IPS-18c (cell line): ENCODE measurements at regions not wholly inside any gene's neighbourhood (a gene's known extent, or its start where the extent isn't known, plus 50 kb on each side); places are given as distances from the start of the nearest gene placed in this dataset.

Experiments
- H3K4me3 ChIP-seq: 2 replicates; pipeline ENCODE4 v1.7.0; 2013; ENCODE audit warnings: low read depth, mild to moderate bottlenecking, low read length, moderate library complexity; ENCODE audit not compliant: insufficient read depth
- H3K9me3 ChIP-seq: one replicate; pipeline ENCODE4 v1.6.1; 2013; ENCODE audit warnings: mild to moderate bottlenecking, low read length, moderate library complexity; ENCODE audit not compliant: control insufficient read depth, insufficient read depth

DNA sequence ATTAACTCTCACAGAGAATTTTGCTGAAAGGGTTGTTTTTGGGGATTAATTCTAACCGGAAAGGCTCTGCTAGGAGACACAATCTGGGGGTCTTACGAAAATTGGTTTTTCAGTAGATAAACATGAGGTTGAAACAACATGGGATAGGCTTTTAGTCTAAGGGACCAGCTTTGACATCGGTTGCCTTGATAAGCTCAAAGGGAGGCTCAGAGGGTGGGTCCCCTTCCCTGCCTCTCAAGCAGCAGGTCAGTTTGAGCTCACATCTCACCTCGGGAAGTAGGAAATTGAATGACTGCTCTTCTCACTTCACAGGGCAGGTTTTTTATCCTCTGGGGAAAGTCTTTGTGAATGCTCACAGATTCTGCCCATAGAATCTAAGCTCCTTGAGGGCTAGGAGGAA lies 70.2 kb upstream of the KIRREL3 start:
- no peak overlapping the region for H3K4me3 ChIP-seq
- no peaks in the 10 kb centered on the region for H3K9me3 ChIP-seq

DNA sequence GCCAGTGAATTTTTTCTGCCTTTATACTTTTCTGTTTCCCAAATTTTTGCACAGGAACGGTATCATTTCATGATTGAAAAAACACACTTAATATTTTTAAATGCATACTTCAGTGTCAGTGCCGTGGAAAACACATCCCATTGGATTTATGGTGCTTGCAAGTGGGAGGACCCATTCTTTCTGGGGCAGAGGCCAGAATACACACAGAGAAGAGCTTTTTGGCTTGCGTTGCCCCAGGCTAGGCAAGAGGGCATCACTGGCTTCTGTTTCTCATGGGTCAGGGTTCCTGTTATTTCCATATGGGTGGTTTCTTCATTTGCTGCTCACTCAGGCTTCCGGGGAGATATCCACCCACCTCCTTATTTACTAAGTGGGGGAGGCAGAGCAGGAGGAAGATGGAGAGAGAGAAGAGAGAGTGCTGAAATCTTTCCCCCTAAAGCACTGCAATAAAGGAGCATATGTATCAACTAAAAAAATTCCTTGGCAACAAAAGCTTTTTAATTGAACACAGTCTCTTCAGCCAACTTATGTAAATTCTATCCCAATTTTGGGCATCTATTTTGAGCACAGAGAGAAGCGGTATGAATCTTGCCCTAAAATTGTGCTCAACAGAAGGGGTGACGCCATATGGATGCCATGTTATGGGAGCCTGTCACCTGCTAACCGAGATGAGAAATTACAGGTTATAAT lies 66.0 kb upstream of the KIRREL3 start:
- H3K4me3 ChIP-seq = no peak overlapping the region
- no peaks in the 10 kb centered on the region for H3K9me3 ChIP-seq

DNA sequence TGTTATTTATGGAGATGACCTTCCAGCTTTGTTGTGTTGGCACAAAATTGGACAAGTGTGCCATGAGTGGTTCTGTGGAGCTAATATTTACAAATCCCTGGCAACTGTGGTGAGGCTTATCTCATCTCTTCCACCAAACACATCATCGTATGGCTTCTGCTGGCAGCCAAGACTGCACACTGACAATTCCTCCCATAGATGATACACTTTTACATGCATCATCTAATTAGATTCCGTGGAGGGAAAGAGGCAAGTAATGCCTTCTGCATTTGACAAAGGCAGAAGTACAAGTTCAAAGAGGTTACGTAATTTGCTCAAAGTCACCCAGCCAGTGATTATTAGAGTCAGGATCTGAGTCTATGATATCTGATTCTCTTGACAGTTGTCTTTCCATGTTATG lies 62.7 kb upstream of the KIRREL3 start:
- Histone ChIP-seq H3K9me3 (no peaks in the 10 kb centered on the region), H3K4me3 (no peak overlapping the region)

DNA sequence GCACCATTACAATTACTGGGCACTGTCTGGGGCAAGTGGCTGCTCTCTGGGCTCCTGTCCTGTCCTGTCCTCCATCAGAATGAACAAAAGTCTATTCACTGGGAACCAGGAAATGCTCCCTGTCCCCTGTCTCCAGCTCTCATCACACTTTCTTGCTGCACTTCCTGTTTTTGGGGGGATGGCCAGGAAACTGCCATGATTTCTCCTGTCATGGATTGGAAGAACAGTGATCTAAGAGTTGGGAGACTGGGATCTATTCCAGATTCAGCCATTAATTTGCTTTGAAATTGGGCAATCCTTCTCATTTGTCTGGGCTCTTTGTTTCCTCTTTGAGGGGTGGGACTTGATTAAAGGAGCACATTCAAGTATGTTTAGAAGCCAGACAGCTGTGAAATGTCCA lies 61.4 kb upstream of the KIRREL3 start:
- no peaks in the 10 kb centered on the region for H3K9me3 ChIP-seq
- no peak overlapping the region for H3K4me3 ChIP-seq

DNA sequence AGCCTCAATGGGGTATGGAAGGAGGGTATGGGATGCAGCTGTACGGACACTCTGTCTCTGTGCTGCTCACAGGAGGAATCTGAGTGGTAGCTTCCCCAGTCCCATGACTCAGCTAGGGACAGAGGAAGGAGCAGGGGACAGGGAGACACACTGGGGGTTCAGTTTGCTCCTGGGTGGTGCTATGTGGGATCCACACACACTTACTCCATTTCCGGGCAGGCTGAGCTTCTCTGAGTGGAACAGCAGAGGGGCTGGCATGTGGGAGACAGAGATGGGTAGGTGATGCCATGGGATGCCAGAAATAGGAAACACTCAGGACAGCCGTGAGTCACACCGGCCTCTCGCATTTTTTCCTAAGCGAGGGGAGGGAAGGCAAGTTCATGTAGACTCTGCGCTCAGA lies 59.2 kb upstream of the KIRREL3 start:
- Histone ChIP-seq H3K9me3 (peaks cover 3% of the 10 kb centered on the region), H3K4me3 (no peak overlapping the region)

DNA sequence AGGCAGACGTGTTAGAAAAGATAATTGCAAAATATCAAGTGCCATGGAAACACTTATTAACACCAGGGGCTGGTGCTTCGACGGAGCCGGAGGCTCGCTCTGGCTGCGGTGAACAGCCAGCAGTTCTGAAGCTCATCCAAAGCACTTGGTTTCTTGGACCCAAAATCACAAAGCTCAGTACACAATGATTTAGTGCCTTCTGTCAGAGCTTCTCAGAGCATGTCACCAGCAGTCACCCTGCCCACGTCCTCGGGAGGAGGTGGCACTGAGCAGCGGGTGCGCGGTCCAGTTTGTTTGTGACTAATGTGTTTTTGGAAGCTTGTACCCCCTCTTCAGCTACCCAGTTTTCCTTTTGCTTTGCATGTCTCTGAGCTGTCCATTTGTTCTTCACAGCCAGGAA lies 58.7 kb upstream of the KIRREL3 start:
- Histone ChIP-seq H3K4me3 (no peak overlapping the region), H3K9me3 (peaks cover 3% of the 10 kb centered on the region)

DNA sequence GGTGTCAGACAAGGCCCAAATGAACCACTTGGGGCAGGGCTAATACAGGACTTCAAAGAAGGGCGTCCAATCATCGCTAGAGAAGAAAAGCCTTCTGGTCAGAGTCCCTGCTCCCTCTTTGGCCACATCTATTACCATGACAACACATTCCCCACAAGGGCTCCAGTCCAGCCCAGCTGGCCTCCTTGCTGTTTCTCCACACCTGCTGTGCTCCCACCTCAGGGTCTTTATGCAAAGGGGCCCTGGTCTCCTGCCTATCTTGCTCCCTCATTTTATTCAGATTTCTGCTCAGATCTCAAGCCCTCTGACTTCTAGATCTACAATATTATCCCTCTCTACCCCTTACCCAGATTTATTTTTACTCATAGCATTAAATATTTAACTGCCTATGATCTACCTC lies 58.0 kb upstream of the KIRREL3 start:
- Histone ChIP-seq H3K4me3 (no peak overlapping the region), H3K9me3 (peaks cover 3% of the 10 kb centered on the region)

DNA sequence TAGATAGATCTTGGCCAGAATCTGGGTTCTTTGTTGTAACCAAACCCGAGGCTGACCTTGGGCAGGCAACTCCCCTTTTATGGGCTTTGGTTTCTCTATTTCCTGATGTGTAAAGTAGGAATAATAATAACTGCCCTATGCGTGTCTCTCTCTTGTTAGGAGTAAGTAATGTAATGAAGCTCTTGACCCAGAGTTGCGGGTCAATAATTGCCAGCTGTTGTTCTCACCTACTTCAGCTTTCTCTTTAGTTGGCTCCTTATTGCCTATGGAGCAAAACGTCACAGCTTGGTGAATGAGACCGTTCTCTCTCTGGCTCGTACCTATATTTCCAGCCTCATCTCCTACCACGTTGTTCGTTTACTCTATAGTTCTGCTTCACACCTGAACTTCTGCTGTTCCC lies 56.6 kb upstream of the KIRREL3 start:
- Histone ChIP-seq H3K4me3 (no peak overlapping the region), H3K9me3 (peaks cover 3% of the 10 kb centered on the region)

DNA sequence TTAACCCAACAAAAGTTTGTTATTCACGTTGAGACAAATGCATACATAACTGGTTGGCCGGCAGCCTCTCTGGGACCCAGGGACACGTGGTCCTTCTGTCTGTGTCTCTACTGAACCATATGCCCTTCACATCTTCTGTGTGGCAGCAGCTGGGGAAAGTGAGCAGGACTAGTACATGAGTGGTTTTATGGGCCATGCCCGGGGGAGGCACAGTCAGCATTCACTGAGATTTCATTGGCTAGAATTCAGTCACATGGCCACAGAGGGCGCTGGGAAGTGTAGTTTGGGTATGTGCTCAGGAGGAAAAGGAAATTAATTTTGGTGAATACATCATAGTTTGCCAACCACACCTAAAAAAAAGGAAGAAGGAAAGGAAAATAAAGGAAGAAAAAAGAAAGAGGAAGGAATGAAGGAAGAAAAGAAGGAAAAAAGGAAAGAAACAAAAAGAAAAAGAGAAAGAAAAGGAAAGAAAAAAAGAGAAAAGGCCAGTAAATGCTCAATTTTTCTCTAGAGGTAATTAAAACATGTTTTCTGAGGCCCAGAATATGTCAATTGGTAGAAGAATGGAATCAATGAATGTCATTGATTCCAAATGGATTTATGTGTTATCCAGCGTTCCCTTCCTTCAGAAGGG lies 55.9 kb upstream of the KIRREL3 start:
- Histone ChIP-seq H3K9me3 (peaks cover 3% of the 10 kb centered on the region), H3K4me3 (no peak overlapping the region)

DNA sequence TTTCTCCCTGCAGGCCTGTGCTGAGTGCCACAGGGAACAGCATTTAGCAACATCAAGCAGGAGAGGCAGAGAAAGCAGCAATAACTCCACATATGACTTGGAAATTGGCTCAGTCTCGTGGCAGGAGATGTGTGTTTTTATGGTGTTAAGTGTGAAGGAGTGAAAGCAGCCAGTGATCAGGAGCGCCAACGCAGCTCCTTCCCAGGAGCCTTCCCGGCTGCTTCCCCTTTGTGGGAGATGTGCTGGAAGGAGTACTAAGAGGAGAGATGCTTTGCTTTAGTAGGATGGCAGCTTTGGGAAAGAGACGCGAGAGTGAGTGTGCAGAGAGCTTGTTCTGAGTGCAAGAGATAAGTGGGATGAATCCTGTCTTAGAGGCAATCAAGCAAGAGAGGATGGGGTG lies 54.7 kb upstream of the KIRREL3 start:
- Histone ChIP-seq H3K4me3 (no peak overlapping the region), H3K9me3 (peaks cover 3% of the 10 kb centered on the region)

DNA sequence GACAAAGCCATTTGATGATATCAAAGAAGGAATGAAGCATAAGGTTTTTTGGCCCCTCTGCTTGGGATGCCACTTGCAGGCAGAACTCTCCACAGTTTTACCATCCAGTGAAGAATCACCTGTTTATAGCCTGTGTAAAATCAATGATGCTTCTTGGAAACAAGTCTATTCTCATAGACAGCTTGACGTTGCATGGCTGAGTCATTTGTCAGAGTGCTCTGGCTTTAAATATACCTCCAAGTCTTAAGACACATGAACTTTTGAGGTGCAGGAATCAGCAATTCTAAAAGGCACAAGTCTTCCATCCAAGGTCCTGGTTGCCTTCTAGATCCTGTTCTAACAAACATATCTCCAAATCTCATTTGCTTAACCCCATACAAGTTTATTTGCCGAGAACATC lies 53.6 kb upstream of the KIRREL3 start:
- H3K4me3 ChIP-seq = no peak overlapping the region
- peaks cover 3% of the 10 kb centered on the region for H3K9me3 ChIP-seq

DNA sequence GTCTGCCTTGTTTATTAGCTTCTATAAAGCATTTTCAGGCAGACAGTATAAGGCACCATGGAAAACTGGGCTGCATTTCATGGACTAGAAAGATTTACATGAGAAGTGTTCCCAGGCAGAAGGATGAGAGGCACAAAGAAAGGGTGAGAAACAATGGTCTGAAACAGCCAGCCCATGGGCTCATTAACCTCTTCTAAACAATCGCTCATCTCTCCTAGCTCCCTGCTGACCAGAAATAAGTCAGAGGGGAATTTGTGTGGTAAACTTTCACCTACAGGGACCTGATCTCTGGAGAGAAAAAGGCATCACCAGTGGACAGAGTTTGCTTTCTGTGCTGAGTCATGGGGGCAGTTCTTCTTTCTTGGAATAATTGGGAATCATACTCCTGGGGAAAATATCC lies 51.8 kb upstream of the KIRREL3 start:
- peaks cover 3% of the 10 kb centered on the region for H3K9me3 ChIP-seq
- no peak overlapping the region for H3K4me3 ChIP-seq
